ENCODE measurements at regions not wholly inside any gene's neighbourhood (a gene's known extent, or its start where the extent isn't known, plus 50 kb on each side); places are given as distances from the start of the nearest gene placed in this dataset.

- no peaks in the 10 kb centered on the region for H3K36me3 ChIP-seq (ENCODE audit: control insufficient read depth, insufficient read depth, low read length)
- TF ChIP-seq, protein P1, sequence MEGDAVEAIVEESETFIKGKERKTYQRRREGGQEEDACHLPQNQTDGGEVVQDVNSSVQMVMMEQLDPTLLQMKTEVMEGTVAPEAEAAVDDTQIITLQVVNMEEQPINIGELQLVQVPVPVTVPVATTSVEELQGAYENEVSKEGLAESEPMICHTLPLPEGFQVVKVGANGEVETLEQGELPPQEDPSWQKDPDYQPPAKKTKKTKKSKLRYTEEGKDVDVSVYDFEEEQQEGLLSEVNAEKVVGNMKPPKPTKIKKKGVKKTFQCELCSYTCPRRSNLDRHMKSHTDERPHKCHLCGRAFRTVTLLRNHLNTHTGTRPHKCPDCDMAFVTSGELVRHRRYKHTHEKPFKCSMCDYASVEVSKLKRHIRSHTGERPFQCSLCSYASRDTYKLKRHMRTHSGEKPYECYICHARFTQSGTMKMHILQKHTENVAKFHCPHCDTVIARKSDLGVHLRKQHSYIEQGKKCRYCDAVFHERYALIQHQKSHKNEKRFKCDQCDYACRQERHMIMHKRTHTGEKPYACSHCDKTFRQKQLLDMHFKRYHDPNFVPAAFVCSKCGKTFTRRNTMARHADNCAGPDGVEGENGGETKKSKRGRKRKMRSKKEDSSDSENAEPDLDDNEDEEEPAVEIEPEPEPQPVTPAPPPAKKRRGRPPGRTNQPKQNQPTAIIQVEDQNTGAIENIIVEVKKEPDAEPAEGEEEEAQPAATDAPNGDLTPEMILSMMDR (IDR thresholded peaks at IDR 0.05; ENCODE audit: insufficient read depth, low read length, severe bottlenecking) = no peak
- H3K27me3 ChIP-seq (ENCODE audit: control insufficient read depth, insufficient read depth, low read length) = no peaks in the 10 kb centered on the region
- DNase-seq (ENCODE audit: low read depth) (no peak), FAIRE-seq (no peak)
- H3K4me3 ChIP-seq (ENCODE audit: low read depth, low read length) = no peak overlapping the region
These were observed 226.2 kb upstream of the C1orf174 start for GRCh38 chr1:4126251-4126650.

GRCh38 chr1:4126731-4127591 lies 226.9 kb upstream of the C1orf174 start:
- H3K4me3 ChIP-seq (ENCODE audit: low read depth, low read length) = no peak overlapping the region
- FAIRE-seq (no peak), DNase-seq (ENCODE audit: low read depth) (no peak)
- H3K27me3 ChIP-seq (ENCODE audit: control insufficient read depth, insufficient read depth, low read length) = no peaks in the 10 kb centered on the region
- TF ChIP-seq, protein P1 (IDR thresholded peaks at IDR 0.05; ENCODE audit: insufficient read depth, low read length, severe bottlenecking) = no peak
- H3K36me3 ChIP-seq (ENCODE audit: control insufficient read depth, insufficient read depth, low read length) = no peaks in the 10 kb centered on the region

DNA sequence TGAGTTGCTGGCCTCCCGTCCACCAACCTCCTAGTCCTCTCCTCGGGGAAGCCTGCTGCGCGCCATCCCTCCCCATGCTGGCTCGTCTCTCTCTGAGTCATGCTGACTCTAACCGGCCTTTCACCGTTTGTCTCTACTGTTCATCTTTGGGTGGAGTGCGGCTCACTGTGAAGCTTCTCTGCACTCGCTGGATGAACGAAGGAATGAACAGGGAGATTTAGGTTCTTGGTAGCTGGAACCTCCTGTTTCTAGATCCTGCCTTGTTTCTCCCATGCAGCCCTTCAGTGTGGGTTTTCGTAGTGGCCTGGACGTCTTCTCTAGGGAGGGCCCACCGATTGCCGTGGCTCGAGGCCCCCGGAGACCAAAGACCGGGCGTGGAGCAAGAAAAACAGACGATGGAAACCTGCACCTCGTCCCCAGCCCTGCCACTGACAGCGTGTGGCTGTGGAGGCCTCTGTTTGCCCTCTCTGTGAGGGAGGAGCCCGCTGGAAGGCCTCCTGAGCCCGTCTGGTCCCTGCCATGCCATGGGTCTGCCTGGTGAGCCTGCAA lies 227.6 kb upstream of the C1orf174 start:
- Histone ChIP-seq H3K4me3 (ENCODE audit: low read depth, low read length) (no peak overlapping the region), H3K27me3 (ENCODE audit: control insufficient read depth, insufficient read depth, low read length) (no peaks in the 10 kb centered on the region), H3K36me3 (ENCODE audit: control insufficient read depth, insufficient read depth, low read length) (no peaks in the 10 kb centered on the region)
- no peak for FAIRE-seq
- TF ChIP-seq, protein P1 (IDR thresholded peaks at IDR 0.05; ENCODE audit: insufficient read depth, low read length, severe bottlenecking) = no peak
- DNase-seq (ENCODE audit: low read depth) = no peak

DNA sequence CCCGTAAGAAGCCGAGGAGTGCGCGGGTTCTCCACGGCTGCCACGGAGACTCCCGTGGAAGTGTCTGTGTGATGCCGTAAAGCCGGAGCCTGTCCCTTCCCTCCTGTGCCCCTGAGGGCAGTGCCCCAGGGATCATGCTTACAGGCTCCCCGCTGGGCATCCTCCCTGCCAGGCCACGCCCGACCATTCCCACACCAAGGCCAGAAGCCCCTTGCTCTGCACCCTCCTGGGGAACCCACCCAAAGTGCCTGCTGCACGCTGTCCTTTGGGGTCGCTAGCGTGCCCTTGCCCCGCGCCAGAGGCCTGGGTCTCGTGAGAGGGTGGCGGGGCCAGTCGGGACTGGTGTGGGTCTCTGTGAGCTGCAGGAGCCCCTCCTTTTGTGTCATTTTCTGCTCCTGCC lies 228.5 kb upstream of the C1orf174 start:
- H3K27me3 ChIP-seq (ENCODE audit: control insufficient read depth, insufficient read depth, low read length) = no peaks in the 10 kb centered on the region
- no peak overlapping the region for H3K4me3 ChIP-seq (ENCODE audit: low read depth, low read length)
- DNase-seq (ENCODE audit: low read depth) = no peak
- TF ChIP-seq, protein P1 (IDR thresholded peaks at IDR 0.05; ENCODE audit: insufficient read depth, low read length, severe bottlenecking) = no peak
- no peak for FAIRE-seq
- H3K36me3 ChIP-seq (ENCODE audit: control insufficient read depth, insufficient read depth, low read length) = no peaks in the 10 kb centered on the region

GRCh38 chr1:4129693-4130092 lies 229.6 kb upstream of the C1orf174 start:
- FAIRE-seq (no peak), DNase-seq (ENCODE audit: low read depth) (no peak)
- Histone ChIP-seq H3K27me3 (ENCODE audit: control insufficient read depth, insufficient read depth, low read length) (no peaks in the 10 kb centered on the region), H3K4me3 (ENCODE audit: low read depth, low read length) (no peak overlapping the region), H3K36me3 (ENCODE audit: control insufficient read depth, insufficient read depth, low read length) (no peaks in the 10 kb centered on the region)
- TF ChIP-seq, protein P1 (IDR thresholded peaks at IDR 0.05; ENCODE audit: insufficient read depth, low read length, severe bottlenecking) = no peak
